ENCODE measurements at regions not wholly inside any gene's neighbourhood (a gene's known extent, or its start where the extent isn't known, plus 50 kb on each side); places are given as distances from the start of the nearest gene placed in this dataset.

DNA sequence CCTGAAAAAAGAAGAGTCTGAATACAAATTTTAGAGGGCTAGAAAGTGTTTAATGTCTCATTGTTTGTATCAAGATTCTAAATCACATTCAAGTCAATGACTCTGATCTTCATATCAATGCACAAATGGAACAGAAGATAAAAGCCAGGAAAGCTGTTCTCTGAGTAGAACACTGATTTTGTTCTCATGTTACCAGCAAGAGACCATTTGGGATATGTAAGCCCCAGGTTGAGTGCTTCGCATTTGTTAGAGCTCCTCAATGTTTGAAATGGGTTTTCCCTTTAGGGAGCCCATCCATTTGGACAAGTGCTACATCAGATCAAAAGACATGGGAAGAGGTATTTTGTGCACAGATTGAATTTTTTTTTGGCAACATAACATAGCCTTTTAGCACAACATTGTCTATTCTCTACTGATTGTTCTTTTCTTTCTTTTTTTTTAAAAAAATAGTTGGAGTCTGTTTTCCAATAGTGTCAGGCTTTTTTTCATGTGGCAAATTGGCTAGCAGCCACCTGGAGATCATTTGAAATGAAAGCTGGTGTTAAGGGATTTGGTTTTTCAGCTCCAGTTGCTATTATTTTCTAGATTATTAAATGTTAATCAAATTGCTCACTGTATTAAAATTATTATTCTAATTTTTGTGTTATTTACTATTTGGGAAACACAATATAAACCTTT lies 74.5 kb upstream of the ZPLD1 start:
- TF ChIP-seq POLR2A (IDR thresholded peaks at IDR 0.05) (no peak), CTCF (IDR thresholded peaks at IDR 0.05) (no peak), POLR2AphosphoS5 (IDR thresholded peaks at IDR 0.05; ENCODE audit: insufficient read depth in 1 of 2, low read depth in 1 of 2) (no peak)
